Kidney (tissue), 13 donors: ENCODE measurements at regions not wholly inside any gene's neighbourhood (a gene's known extent, or its start where the extent isn't known, plus 50 kb on each side); places are given as distances from the start of the nearest gene placed in this dataset.

Experiments
- DNase-seq, 5 donors: peaks; one replicate each; pipeline ENCODE4 v3.0.0-alpha.2; 2013 to 2020
- FAIRE-seq: peaks from 2 replicates; lab custom pipeline; 2012; peaks lifted over from hg19 to GRCh38; lab: Jason Lieb, UNC
- H3K27ac ChIP-seq, 2 donors: one replicate each; pipeline ENCODE4 v1.7.0; 2013; ENCODE audit warnings: low read depth in 2 of 2, low read length in 2 of 2, inconsistent platforms in 1 of 2
- H3K27me3 ChIP-seq: one replicate; pipeline ENCODE4 v1.7.1; 2013; ENCODE audit warnings: low read length, inconsistent platforms; ENCODE audit not compliant: control insufficient read depth, insufficient read depth
- H3K36me3 ChIP-seq, 3 donors: one replicate each; pipeline versions ENCODE4 v1.7.0 to v1.7.1; 2013; ENCODE audit warnings: low read length in 3 of 3, control low read depth in 1 of 3, inconsistent platforms in 1 of 3; ENCODE audit not compliant: insufficient read depth in 3 of 3, control insufficient read depth in 2 of 3
- H3K4me1 ChIP-seq, 3 donors: one replicate each; pipeline versions ENCODE4 v1.7.0 to v1.7.1; 2013; ENCODE audit warnings: low read length in 3 of 3, inconsistent platforms in 1 of 3, low read depth in 1 of 3; ENCODE audit not compliant: control insufficient read depth in 2 of 3, insufficient read depth in 2 of 3
- H3K4me3 ChIP-seq, 3 donors: one replicate each; pipeline versions ENCODE4 v1.7.0 to v1.8.1; 2013; ENCODE audit warnings: low read length in 3 of 3, control low read depth in 1 of 3, inconsistent platforms in 1 of 3
- H3K9ac ChIP-seq, 3 donors: one replicate each; pipeline versions ENCODE4 v1.7.0 to v1.7.1; 2013; ENCODE audit warnings: low read length in 3 of 3, control low read depth in 1 of 3, inconsistent platforms in 1 of 3
- H3K9me3 ChIP-seq, 3 donors: one replicate each; pipeline versions ENCODE4 v1.7.0 to v1.7.1; 2013; ENCODE audit warnings: low read length in 3 of 3, control low read depth in 1 of 3, inconsistent platforms in 1 of 3; ENCODE audit not compliant: control insufficient read depth in 2 of 3, insufficient read depth in 1 of 3
- CTCF ChIP-seq: IDR thresholded peaks from 3 replicates; pipeline ENCODE4 v1.5.1; 2012; ENCODE audit warnings: mild to moderate bottlenecking, moderate library complexity, borderline replicate concordance; ENCODE audit not compliant: insufficient read depth; ENCODE audit errors: extremely low read depth
- intact Hi-C: fragments of 100-400 bp; cut with DNase I; formaldehyde crosslinking; loops from one replicate; pipeline ENCODE4 v1.11.1; 2022
- donor health status: control.
- donor health status: control.
- donor health status: control.
- donor health status: control.
- donor health status: control.
- donor health status: DM: yes; HTN: yes; CAD: no.
- donor health status: Normal renal cell carcinoma (clear cell type).

- Histone ChIP-seq H3K4me1 (no peaks in the 10 kb centered on the region), H3K4me3 (no peak overlapping the region), H3K36me3 (no peaks in the 10 kb centered on the region), H3K27me3 (no peaks in the 10 kb centered on the region), H3K9me3 (no peaks in the 10 kb centered on the region), H3K9ac (no peak overlapping the region), H3K27ac (no peak overlapping the region)
- intact Hi-C loops: no loop called here
- no peak for TF ChIP-seq CTCF
- FAIRE-seq (no peak), DNase-seq (no peak)
Observed at GRCh38 chr6:40910260-40910893, 128.6 kb downstream of the UNC5CL start.

GRCh38 chr6:40909811-40910210, 129.2 kb downstream of the UNC5CL start:
- no peak overlapping the region for H3K4me3 ChIP-seq
- no peak overlapping the region for H3K27ac ChIP-seq
- no peak for TF ChIP-seq CTCF
- H3K4me1 ChIP-seq: no peaks in the 10 kb centered on the region
- H3K9me3 ChIP-seq: no peaks in the 10 kb centered on the region
- no peaks in the 10 kb centered on the region for H3K27me3 ChIP-seq
- FAIRE-seq (no peak), DNase-seq (no peak)
- intact Hi-C loops: no loop called here
- no peak overlapping the region for H3K9ac ChIP-seq
- no peaks in the 10 kb centered on the region for H3K36me3 ChIP-seq

- intact Hi-C loops: no loop called here
- Histone ChIP-seq H3K9ac (no peak overlapping the region), H3K36me3 (no peaks in the 10 kb centered on the region), H3K27me3 (no peaks in the 10 kb centered on the region), H3K4me3 (no peak overlapping the region), H3K4me1 (no peaks in the 10 kb centered on the region), H3K9me3 (no peaks in the 10 kb centered on the region), H3K27ac (no peak overlapping the region)
- no peak for TF ChIP-seq CTCF
- no peak for FAIRE-seq
- DNase-seq: peak in 4 of 5 donors; percentile 42 to 95 (median 63)
Observed at GRCh38 chr6:40907198-40907701, 131.8 kb downstream of the UNC5CL start.
